DMS53 treated with DMSO at 0.1 percent for 48 hours (cell line): ENCODE measurements at regions not wholly inside any gene's neighbourhood (a gene's known extent, or its start where the extent isn't known, plus 50 kb on each side); places are given as distances from the start of the nearest gene placed in this dataset.
A peak's percentile ranks its signal among the peaks of the same experiment; 100 is the strongest.
"Not testable (repeated sequence)": the region's sequence is repeated elsewhere in the genome, so short reads cannot be mapped to it uniquely, and the experiment has no call there.

Source experiments
- DNase-seq: peaks from one replicate; lab custom pipeline; 2025; ENCODE audit not compliant: unreplicated experiment; lab: John Stamatoyannopoulos, UW

GRCh38 chr5:162603443-162604070 lies 536.0 kb downstream of the GABRG2 start:
- DNase-seq = no peak

GRCh38 chr5:162607879-162608278 lies 540.3 kb downstream of the GABRG2 start:
- DNase-seq = no peak

- DNase-seq = not testable (repeated sequence)
Measured at GRCh38 chr5:162621726-162622263, 554.2 kb downstream of the GABRG2 start.

GRCh38 chr5:162624110-162624509 lies 556.5 kb downstream of the GABRG2 start:
- no peak for DNase-seq

GRCh38 chr5:162637481-162637880 lies 569.9 kb downstream of the GABRG2 start:
- DNase-seq = no peak

- DNase-seq = no peak
Measured at GRCh38 chr5:162638849-162639248, 571.3 kb downstream of the GABRG2 start.

GRCh38 chr5:162641142-162641813 lies 573.7 kb downstream of the GABRG2 start:
- DNase-seq = no peak

- DNase-seq = peak; percentile 61
Measured at GRCh38 chr5:162654661-162655405, 587.3 kb downstream of the GABRG2 start.

- DNase-seq = peak; percentile 8
Measured at GRCh38 chr5:162657076-162657475, 589.5 kb downstream of the GABRG2 start.

GRCh38 chr5:162664846-162665245 lies 597.3 kb downstream of the GABRG2 start:
- no peak for DNase-seq

- DNase-seq = no peak
Measured at GRCh38 chr5:162668926-162669325, 601.4 kb downstream of the GABRG2 start.

- DNase-seq = no peak
Measured at GRCh38 chr5:162672061-162672460, 604.5 kb downstream of the GABRG2 start.

GRCh38 chr5:162683284-162683683 lies 615.7 kb downstream of the GABRG2 start:
- DNase-seq = no peak

- peak; percentile 63 for DNase-seq
Measured at GRCh38 chr5:162684145-162684544, 616.6 kb downstream of the GABRG2 start.

- DNase-seq = no peak
Measured at GRCh38 chr5:162685302-162685701, 617.7 kb downstream of the GABRG2 start.

- DNase-seq = not testable (repeated sequence)
Measured at GRCh38 chr5:162696272-162696671, 628.7 kb downstream of the GABRG2 start.

GRCh38 chr5:162699361-162699760 lies 631.8 kb downstream of the GABRG2 start:
- no peak for DNase-seq

- DNase-seq = no peak
Measured at GRCh38 chr5:162703914-162704313, 636.3 kb downstream of the GABRG2 start.

GRCh38 chr5:162711244-162711643 lies 643.7 kb downstream of the GABRG2 start:
- DNase-seq = no peak

GRCh38 chr5:162719720-162720119 lies 652.1 kb downstream of the GABRG2 start:
- DNase-seq = no peak

GRCh38 chr5:162721125-162721524 lies 653.6 kb downstream of the GABRG2 start:
- DNase-seq = no peak

GRCh38 chr5:162752612-162753011 lies 684.8 kb upstream of the CCNG1 start:
- no peak for DNase-seq
